Epithelial cell of prostate (primary cell): ENCODE measurements at regions not wholly inside any gene's neighbourhood (a gene's known extent, or its start where the extent isn't known, plus 50 kb on each side); places are given as distances from the start of the nearest gene placed in this dataset.

Source experiments
- DNase-seq: peaks from one replicate; pipeline ENCODE4 v3.0.0-alpha.2; 2011; ENCODE audit warnings: low read depth, low spot score
- H3K27ac ChIP-seq: fragments of 450-650 bp; 2 replicates; pipeline ENCODE4 v1.5.1; 2017; ENCODE audit warnings: mild to moderate bottlenecking

- no peak overlapping the region for H3K27ac ChIP-seq
- no peak for DNase-seq
These were observed 183.7 kb downstream of the BRD1 start for GRCh38 chr22:49643998-49644397.

- no peak for DNase-seq
- H3K27ac ChIP-seq, result no peak overlapping the region
These were observed 184.2 kb downstream of the BRD1 start for GRCh38 chr22:49643466-49643865.

- H3K27ac ChIP-seq, result no peak overlapping the region
- DNase-seq, result no peak
These were observed 184.9 kb downstream of the BRD1 start for GRCh38 chr22:49642741-49643140.

- no peak overlapping the region for H3K27ac ChIP-seq
- no peak for DNase-seq
These were observed 185.3 kb downstream of the BRD1 start for GRCh38 chr22:49642331-49642730.

- DNase-seq, result no peak
- no peak overlapping the region for H3K27ac ChIP-seq
These were observed 185.8 kb downstream of the BRD1 start for GRCh38 chr22:49641770-49642313.

GRCh38 chr22:49640366-49641095 is 187.1 kb downstream of the BRD1 start:
- H3K27ac ChIP-seq, result no peak overlapping the region
- no peak for DNase-seq

- H3K27ac ChIP-seq, result no peak overlapping the region
- DNase-seq, result no peak
These were observed 187.7 kb downstream of the BRD1 start for GRCh38 chr22:49639956-49640355.

GRCh38 chr22:49638788-49639187 is 188.9 kb downstream of the BRD1 start:
- no peak for DNase-seq
- H3K27ac ChIP-seq, result no peak overlapping the region

- H3K27ac ChIP-seq, result no peak overlapping the region
- no peak for DNase-seq
These were observed 189.7 kb downstream of the BRD1 start for GRCh38 chr22:49638001-49638400.

- no peak overlapping the region for H3K27ac ChIP-seq
- no peak for DNase-seq
These were observed 190.4 kb downstream of the BRD1 start for GRCh38 chr22:49637255-49637760.

GRCh38 chr22:49636649-49637048 is 191.0 kb downstream of the BRD1 start:
- DNase-seq, result no peak
- no peak overlapping the region for H3K27ac ChIP-seq

GRCh38 chr22:49636214-49636613 is 191.5 kb downstream of the BRD1 start:
- no peak for DNase-seq
- H3K27ac ChIP-seq, result no peak overlapping the region

GRCh38 chr22:49634006-49634772 is 193.5 kb downstream of the BRD1 start:
- DNase-seq, result no peak
- no peak overlapping the region for H3K27ac ChIP-seq

- no peak overlapping the region for H3K27ac ChIP-seq
- DNase-seq, result no peak
These were observed 194.7 kb downstream of the BRD1 start for GRCh38 chr22:49633010-49633324.

GRCh38 chr22:49632199-49633009 is 195.3 kb downstream of the BRD1 start:
- H3K27ac ChIP-seq, result no peak overlapping the region
- DNase-seq, result no peak

GRCh38 chr22:49630448-49630946 is 197.2 kb downstream of the BRD1 start:
- H3K27ac ChIP-seq, result no peak overlapping the region
- no peak for DNase-seq

- DNase-seq, result no peak
- H3K27ac ChIP-seq, result no peak overlapping the region
These were observed 197.9 kb downstream of the BRD1 start for GRCh38 chr22:49629586-49630447.

- H3K27ac ChIP-seq, result no peak overlapping the region
- no peak for DNase-seq
These were observed 198.5 kb downstream of the BRD1 start for GRCh38 chr22:49629261-49629570.

GRCh38 chr22:49628391-49629260 is 199.0 kb downstream of the BRD1 start:
- H3K27ac ChIP-seq, result no peak overlapping the region
- DNase-seq, result no peak
